BLaER1 (cell line): ENCODE measurements at regions not wholly inside any gene's neighbourhood (a gene's known extent, or its start where the extent isn't known, plus 50 kb on each side); places are given as distances from the start of the nearest gene placed in this dataset.

Experiments
- H3K27ac ChIP-seq: shearing (Covaris generic); formaldehyde crosslinking; 2 replicates; pipeline ENCODE4 v1.8.1; 2022
- H3K27me3 ChIP-seq: shearing (Covaris generic); formaldehyde crosslinking; 2 replicates; pipeline ENCODE4 v1.8.1; 2022
- H3K36me3 ChIP-seq: shearing (Covaris generic); formaldehyde crosslinking; 2 replicates; pipeline ENCODE4 v1.8.1; 2022
- H3K4me1 ChIP-seq: shearing (Covaris generic); formaldehyde crosslinking; 2 replicates; pipeline ENCODE4 v1.8.1; 2022
- H3K4me2 ChIP-seq: shearing (Covaris generic); formaldehyde crosslinking; 2 replicates; pipeline ENCODE4 v1.8.1; 2022
- H3K4me3 ChIP-seq: shearing (Covaris generic); formaldehyde crosslinking; 2 replicates; pipeline ENCODE4 v1.8.1; 2022
- H3K9ac ChIP-seq: shearing (Covaris generic); formaldehyde crosslinking; 2 replicates; pipeline ENCODE4 v1.8.1; 2022
- H3K9me3 ChIP-seq: shearing (Covaris generic); formaldehyde crosslinking; 2 replicates; pipeline ENCODE4 v1.8.1; 2022
- H4K20me1 ChIP-seq: shearing (Covaris generic); formaldehyde crosslinking; 2 replicates; pipeline ENCODE4 v1.8.1; 2022
- Cebpa-rat ChIP-seq: shearing (Covaris generic); IDR thresholded peaks from 2 replicates; pipeline ENCODE4 v1.8.1; 2022

DNA sequence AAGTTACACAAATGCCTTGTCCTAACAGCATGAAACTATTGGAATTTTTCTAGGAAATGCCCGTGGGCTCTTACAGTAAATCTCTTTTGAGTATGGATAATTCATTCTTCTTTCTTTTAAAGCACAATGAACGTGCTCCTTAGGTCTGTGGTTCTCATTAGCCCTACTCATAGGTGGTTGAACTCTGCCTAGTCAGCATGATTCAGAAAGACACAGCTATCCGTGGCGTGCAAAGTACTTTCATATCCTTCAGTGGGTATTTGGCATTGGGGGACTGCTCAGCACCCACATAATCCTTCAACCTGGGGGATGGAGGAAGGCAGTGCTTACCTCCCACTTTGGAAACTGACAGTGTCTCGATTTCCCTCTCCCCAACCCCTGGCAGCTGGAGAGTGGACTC is 462.0 kb upstream of the CLINT1 start:
- no peak for TF ChIP-seq Cebpa-rat
- H3K4me3 ChIP-seq = no peak overlapping the region
- H3K9me3 ChIP-seq = peaks cover 23% of the 10 kb centered on the region; the same call in 1 of the 2 replicates
- H3K4me1 ChIP-seq = peaks cover 19% of the 10 kb centered on the region
- H4K20me1 ChIP-seq = no peaks in the 10 kb centered on the region
- no peaks in the 10 kb centered on the region for H3K27me3 ChIP-seq
- no peak overlapping the region for H3K27ac ChIP-seq
- H3K9ac ChIP-seq = no peak overlapping the region
- H3K4me2 ChIP-seq = no peak overlapping the region
- H3K36me3 ChIP-seq = peaks cover 92% of the 10 kb centered on the region

GRCh38 chr5:158320178-158320674 is 461.3 kb upstream of the CLINT1 start:
- no peak overlapping the region for H3K4me3 ChIP-seq
- no peak overlapping the region for H3K27ac ChIP-seq
- no peaks in the 10 kb centered on the region for H3K27me3 ChIP-seq
- no peak for TF ChIP-seq Cebpa-rat
- peaks cover 15% of the 10 kb centered on the region; the same call in 1 of the 2 replicates for H3K4me1 ChIP-seq
- peaks cover 23% of the 10 kb centered on the region; the same call in 1 of the 2 replicates for H3K9me3 ChIP-seq
- H3K9ac ChIP-seq = no peak overlapping the region
- H3K36me3 ChIP-seq = peaks cover 87% of the 10 kb centered on the region
- H4K20me1 ChIP-seq = no peaks in the 10 kb centered on the region
- no peak overlapping the region for H3K4me2 ChIP-seq

- peaks cover 32% of the 10 kb centered on the region; the same call in 1 of the 2 replicates for H3K9me3 ChIP-seq
- no peak for TF ChIP-seq Cebpa-rat
- H3K27me3 ChIP-seq = no peaks in the 10 kb centered on the region
- peaks cover 83% of the 10 kb centered on the region for H3K36me3 ChIP-seq
- H3K9ac ChIP-seq = no peak overlapping the region
- no peaks in the 10 kb centered on the region for H4K20me1 ChIP-seq
- no peak overlapping the region for H3K27ac ChIP-seq
- H3K4me3 ChIP-seq = no peak overlapping the region
- peaks cover 8% of the 10 kb centered on the region; the same call in 1 of the 2 replicates for H3K4me1 ChIP-seq
- H3K4me2 ChIP-seq = no peak overlapping the region
Observed at GRCh38 chr5:158317507-158317906, 458.6 kb upstream of the CLINT1 start.

GRCh38 chr5:158313733-158314464 is 455.0 kb upstream of the CLINT1 start:
- Histone ChIP-seq H3K4me2 (no peak overlapping the region), H3K27me3 (no peaks in the 10 kb centered on the region), H3K4me1 (peaks cover 10% of the 10 kb centered on the region), H4K20me1 (no peaks in the 10 kb centered on the region), H3K4me3 (no peak overlapping the region), H3K36me3 (peaks cover 60% of the 10 kb centered on the region), H3K9ac (no peak overlapping the region), H3K27ac (no peak overlapping the region), H3K9me3 (peaks cover 27% of the 10 kb centered on the region; the same call in 1 of the 2 replicates)
- TF ChIP-seq Cebpa-rat = no peak

DNA sequence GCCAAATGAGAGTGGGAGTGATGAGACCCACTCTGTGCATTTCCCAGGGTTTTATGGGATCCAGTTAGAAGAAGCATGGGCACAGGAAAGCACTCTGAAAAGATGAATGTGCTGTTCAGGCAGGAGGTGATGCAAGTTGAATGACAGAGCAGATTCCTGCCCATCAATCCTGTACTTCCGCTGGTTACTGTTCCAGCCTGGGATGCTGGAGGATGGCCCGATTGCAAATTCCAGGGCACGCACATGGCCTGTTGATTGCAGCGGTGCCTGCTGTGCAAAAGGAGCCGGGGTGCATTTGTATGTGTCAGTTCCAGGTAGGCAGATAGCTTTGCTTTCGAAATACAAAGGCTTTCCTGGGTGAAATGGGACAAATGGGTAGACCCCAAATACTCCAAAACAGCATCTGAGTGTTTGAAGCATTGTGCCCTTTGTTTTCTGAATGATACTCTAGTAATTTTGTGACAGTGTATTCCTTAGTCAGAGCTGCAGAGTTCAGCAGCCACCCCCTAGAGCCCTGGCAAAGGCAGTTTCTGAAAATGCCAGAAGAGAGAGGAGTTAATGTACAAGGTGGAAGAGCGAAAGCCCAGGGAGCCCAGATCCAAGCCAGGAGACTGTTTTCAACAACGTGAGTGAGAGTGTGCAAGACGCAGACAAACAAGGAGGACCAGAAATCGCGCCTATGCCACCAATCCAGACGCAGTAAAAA is 454.2 kb upstream of the CLINT1 start:
- H3K4me2 ChIP-seq = no peak overlapping the region
- H3K9ac ChIP-seq = no peak overlapping the region
- H3K27ac ChIP-seq = no peak overlapping the region
- peaks cover 21% of the 10 kb centered on the region; the same call in 1 of the 2 replicates for H3K9me3 ChIP-seq
- peaks cover 60% of the 10 kb centered on the region for H3K36me3 ChIP-seq
- H3K4me3 ChIP-seq = no peak overlapping the region
- no peaks in the 10 kb centered on the region for H4K20me1 ChIP-seq
- H3K4me1 ChIP-seq = peaks cover 15% of the 10 kb centered on the region
- no peak for TF ChIP-seq Cebpa-rat
- no peaks in the 10 kb centered on the region for H3K27me3 ChIP-seq

- Histone ChIP-seq H3K4me3 (no peak overlapping the region), H4K20me1 (no peaks in the 10 kb centered on the region), H3K36me3 (peaks cover 71% of the 10 kb centered on the region), H3K9ac (no peak overlapping the region), H3K4me2 (no peak overlapping the region), H3K9me3 (peaks cover 28% of the 10 kb centered on the region), H3K27ac (peak overlapping the region; percentile 24; the same call in 1 of the 2 replicates), H3K4me1 (peaks cover 12% of the 10 kb centered on the region), H3K27me3 (no peaks in the 10 kb centered on the region)
- no peak for TF ChIP-seq Cebpa-rat
Observed at GRCh38 chr5:158309088-158309807, 450.3 kb upstream of the CLINT1 start.

- Histone ChIP-seq H3K9ac (no peak overlapping the region), H3K4me3 (no peak overlapping the region), H3K27ac (peak overlapping the region; percentile 24; the same call in 1 of the 2 replicates), H3K4me2 (no peak overlapping the region), H3K36me3 (peaks cover 67% of the 10 kb centered on the region), H3K4me1 (peaks cover 12% of the 10 kb centered on the region), H3K27me3 (no peaks in the 10 kb centered on the region), H4K20me1 (no peaks in the 10 kb centered on the region), H3K9me3 (peaks cover 21% of the 10 kb centered on the region)
- TF ChIP-seq Cebpa-rat = no peak
Observed at GRCh38 chr5:158308429-158309025, 449.6 kb upstream of the CLINT1 start.

DNA sequence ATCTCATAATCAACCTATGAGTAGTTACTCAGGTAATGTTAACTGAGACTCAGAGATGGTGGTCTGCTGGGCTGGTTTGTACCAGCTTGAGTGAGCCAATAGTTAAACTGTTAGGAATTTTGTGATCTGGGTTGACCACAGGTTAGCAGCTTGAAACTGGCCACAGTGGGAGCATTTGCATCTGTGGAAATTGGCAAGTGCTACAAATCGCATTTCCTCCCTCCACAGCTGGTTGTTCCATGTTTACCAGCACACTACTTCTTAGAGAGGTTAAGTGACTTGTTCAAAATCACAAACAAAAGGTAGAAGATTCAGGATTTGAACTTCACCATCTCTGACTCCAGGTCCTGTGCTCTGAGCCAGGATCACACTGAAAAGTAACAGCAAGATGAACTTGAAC is 446.9 kb upstream of the CLINT1 start:
- no peak overlapping the region for H3K4me2 ChIP-seq
- H3K4me3 ChIP-seq = no peak overlapping the region
- H4K20me1 ChIP-seq = no peaks in the 10 kb centered on the region
- H3K4me1 ChIP-seq = peaks cover 29% of the 10 kb centered on the region
- no peaks in the 10 kb centered on the region for H3K27me3 ChIP-seq
- no peak overlapping the region for H3K9ac ChIP-seq
- peaks cover 25% of the 10 kb centered on the region for H3K9me3 ChIP-seq
- peaks cover 67% of the 10 kb centered on the region for H3K36me3 ChIP-seq
- H3K27ac ChIP-seq = no peak overlapping the region
- no peak for TF ChIP-seq Cebpa-rat

- Histone ChIP-seq H3K27me3 (no peaks in the 10 kb centered on the region), H3K4me1 (peaks cover 42% of the 10 kb centered on the region), H3K9ac (no peak overlapping the region), H3K4me2 (no peak overlapping the region), H3K27ac (no peak overlapping the region), H3K36me3 (peaks cover 75% of the 10 kb centered on the region), H3K4me3 (no peak overlapping the region), H4K20me1 (no peaks in the 10 kb centered on the region), H3K9me3 (peaks cover 28% of the 10 kb centered on the region)
- no peak for TF ChIP-seq Cebpa-rat
Observed at GRCh38 chr5:158304607-158305006, 445.7 kb upstream of the CLINT1 start.
